ENCODE measurements at regions not wholly inside any gene's neighbourhood (a gene's known extent, or its start where the extent isn't known, plus 50 kb on each side); places are given as distances from the start of the nearest gene placed in this dataset.

DNA sequence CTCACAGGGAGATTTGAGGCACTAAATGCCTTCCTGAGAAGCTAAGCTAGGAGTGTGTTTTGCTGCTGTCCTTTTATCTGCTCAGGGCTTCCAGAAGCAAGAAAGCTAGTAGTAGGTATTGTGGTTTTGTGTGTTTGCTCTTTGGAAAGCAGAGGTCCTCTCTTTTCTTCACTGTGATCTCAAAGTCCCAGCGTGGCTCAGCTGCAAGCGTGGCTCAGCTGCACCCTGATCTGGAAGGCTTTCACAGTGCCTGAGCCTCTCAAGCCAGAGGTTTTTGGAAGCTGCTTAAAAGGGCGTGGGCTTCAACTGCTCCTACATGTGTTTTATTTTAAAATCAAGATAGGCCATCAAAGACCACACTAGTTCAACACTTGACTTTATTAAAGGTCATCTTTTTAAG lies 337.4 kb upstream of the RGS6 start:
- intact Hi-C loops (cut with DNase I) = no loop called here
- Histone ChIP-seq H3K36me3 (no peaks in the 10 kb centered on the region), H3K27me3 (no peaks in the 10 kb centered on the region), H3K27ac (replicated peaks in 1 of 4) (no peak overlapping the region), H3K4me1 (peaks cover 4 to 31% (median 26%) of the 10 kb centered on the region in 4 donors), H3K4me3 (no peak overlapping the region), H3K9me3 (peaks cover 0 to under 1% (median 0%) of the 10 kb centered on the region in 4 donors)
- DNase-seq (ENCODE audit: extremely low spot score) = no peak
- 19% methylated on average over 3 of the region's 3 CpGs for WGBS
- no peak for TF ChIP-seq POLR2A (IDR thresholded peaks at IDR 0.05; ENCODE audit: low read depth)
- no peak for TF ChIP-seq EP300 (IDR thresholded peaks at IDR 0.05)
- TF ChIP-seq, protein P1, sequence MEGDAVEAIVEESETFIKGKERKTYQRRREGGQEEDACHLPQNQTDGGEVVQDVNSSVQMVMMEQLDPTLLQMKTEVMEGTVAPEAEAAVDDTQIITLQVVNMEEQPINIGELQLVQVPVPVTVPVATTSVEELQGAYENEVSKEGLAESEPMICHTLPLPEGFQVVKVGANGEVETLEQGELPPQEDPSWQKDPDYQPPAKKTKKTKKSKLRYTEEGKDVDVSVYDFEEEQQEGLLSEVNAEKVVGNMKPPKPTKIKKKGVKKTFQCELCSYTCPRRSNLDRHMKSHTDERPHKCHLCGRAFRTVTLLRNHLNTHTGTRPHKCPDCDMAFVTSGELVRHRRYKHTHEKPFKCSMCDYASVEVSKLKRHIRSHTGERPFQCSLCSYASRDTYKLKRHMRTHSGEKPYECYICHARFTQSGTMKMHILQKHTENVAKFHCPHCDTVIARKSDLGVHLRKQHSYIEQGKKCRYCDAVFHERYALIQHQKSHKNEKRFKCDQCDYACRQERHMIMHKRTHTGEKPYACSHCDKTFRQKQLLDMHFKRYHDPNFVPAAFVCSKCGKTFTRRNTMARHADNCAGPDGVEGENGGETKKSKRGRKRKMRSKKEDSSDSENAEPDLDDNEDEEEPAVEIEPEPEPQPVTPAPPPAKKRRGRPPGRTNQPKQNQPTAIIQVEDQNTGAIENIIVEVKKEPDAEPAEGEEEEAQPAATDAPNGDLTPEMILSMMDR (IDR thresholded peaks at IDR 0.05) = no peak
- TF ChIP-seq POLR2AphosphoS5 (IDR thresholded peaks at IDR 0.05) = no peak

DNA sequence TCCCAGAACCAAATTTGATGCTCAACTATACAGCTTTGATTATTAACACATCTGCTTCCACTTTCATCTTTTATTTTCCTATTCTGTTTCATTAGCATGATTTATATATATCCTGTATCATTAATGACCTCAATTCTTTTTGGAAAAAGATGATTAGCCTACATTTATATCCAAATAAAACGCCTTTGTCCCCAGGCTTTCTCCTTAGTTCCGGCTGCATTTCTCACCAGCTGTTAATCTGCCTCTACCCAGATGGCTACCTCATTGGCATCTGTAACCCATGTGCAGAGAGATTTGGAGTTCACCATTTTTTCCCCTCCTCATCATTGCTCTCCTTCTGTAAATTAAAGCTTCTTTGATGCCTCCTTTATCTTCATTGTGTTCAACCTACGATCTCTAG lies 336.8 kb upstream of the RGS6 start:
- TF ChIP-seq POLR2AphosphoS5 (IDR thresholded peaks at IDR 0.05) (no peak), EP300 (IDR thresholded peaks at IDR 0.05) (no peak), POLR2A (IDR thresholded peaks at IDR 0.05; ENCODE audit: low read depth) (no peak)
- TF ChIP-seq, protein P1 (IDR thresholded peaks at IDR 0.05) = no peak
- intact Hi-C loops (cut with DNase I) = no loop called here
- Histone ChIP-seq H3K4me1 (peaks cover 4 to 31% (median 26%) of the 10 kb centered on the region in 4 donors), H3K4me3 (no peak overlapping the region), H3K27ac (replicated peaks in 1 of 4) (no peak overlapping the region), H3K9me3 (peaks cover 0 to 7% (median 6%) of the 10 kb centered on the region in 4 donors), H3K36me3 (no peaks in the 10 kb centered on the region), H3K27me3 (no peaks in the 10 kb centered on the region)
- DNase-seq (ENCODE audit: extremely low spot score) = no peak
- WGBS = 92% methylated on average over 3 of the region's 3 CpGs

DNA sequence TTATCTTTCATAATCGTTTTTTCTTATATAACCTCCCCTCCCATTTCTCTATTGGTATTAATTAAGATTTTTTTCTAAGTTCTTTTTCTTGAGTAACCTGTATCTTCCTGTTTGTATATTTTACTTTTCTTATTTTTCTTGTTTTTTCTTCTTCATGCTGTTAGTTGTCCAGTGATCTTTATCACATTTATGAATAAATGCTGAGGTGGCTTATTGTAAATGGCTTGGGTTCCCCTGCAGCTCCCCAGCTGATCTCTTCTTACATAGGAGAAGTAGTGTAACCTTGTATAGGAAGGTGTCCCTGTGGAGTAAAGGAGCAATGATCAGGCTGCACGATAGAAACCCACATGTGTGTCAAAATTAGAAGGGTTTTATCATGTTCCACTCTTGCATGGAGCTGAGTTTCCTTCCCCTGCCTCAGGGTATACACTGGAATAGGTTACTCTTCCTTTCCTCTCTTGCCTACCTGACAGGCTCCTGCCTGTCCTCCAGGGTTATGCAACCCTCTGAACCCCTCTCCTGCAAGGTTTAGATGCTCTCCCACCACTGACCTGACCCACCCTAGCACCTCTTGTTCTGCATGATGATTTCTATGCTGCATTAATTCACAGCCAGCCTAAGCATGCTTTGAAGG lies 334.8 kb upstream of the RGS6 start:
- H3K4me1 ChIP-seq = peaks cover 2 to 22% (median 17%) of the 10 kb centered on the region in 4 donors
- peaks cover 0 to 14% (median 9%) of the 10 kb centered on the region in 4 donors for H3K9me3 ChIP-seq
- H3K4me3 ChIP-seq = no peak overlapping the region
- WGBS = 84% methylated on average over 2 of the region's 2 CpGs
- TF ChIP-seq EP300 (IDR thresholded peaks at IDR 0.05) (no peak), POLR2AphosphoS5 (IDR thresholded peaks at IDR 0.05) (no peak), POLR2A (IDR thresholded peaks at IDR 0.05; ENCODE audit: low read depth) (no peak)
- TF ChIP-seq, protein P1 (IDR thresholded peaks at IDR 0.05) = no peak
- DNase-seq (ENCODE audit: extremely low spot score) = no peak
- H3K27me3 ChIP-seq = no peaks in the 10 kb centered on the region
- H3K27ac ChIP-seq (replicated peaks in 1 of 4) = no peak overlapping the region
- H3K36me3 ChIP-seq = no peaks in the 10 kb centered on the region
- intact Hi-C loops (cut with DNase I) = no loop called here

DNA sequence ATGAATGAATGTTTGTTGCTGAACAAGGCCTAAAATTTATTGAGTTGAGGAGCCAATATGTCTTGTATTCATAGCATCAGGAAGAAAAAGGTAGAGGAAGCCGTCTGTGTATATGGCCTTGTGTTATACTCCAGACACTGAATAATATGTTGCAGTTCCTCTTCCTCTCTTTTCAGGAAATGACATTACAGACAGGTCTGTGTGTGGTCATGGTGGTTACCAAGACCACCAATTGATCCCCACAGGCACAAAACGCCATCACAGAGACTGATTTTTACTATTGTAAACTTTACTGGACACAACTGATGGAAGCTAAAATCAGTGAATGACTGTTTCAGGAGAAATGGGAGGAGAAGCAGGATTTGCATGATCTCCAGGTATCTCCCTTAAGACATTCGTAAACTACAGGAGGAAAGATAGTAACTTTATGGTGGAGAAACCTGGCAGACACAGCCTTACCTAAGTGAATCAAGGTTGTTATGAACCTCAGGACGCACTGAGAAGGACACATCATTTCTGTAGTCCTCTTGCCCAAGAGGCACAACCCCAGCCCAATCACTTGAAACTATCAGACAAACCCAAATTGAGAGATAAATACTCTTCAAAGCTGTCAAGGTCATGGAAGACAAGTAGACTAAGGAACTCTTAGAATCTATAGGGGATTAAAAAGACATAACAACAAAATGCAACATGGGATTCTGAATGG lies 334.1 kb upstream of the RGS6 start:
- no peak for DNase-seq (ENCODE audit: extremely low spot score)
- H3K4me1 ChIP-seq = peaks cover 0 to 15% (median 13%) of the 10 kb centered on the region in 4 donors
- no peaks in the 10 kb centered on the region for H3K36me3 ChIP-seq
- TF ChIP-seq POLR2AphosphoS5 (IDR thresholded peaks at IDR 0.05) = no peak
- TF ChIP-seq, protein P1 (IDR thresholded peaks at IDR 0.05) = no peak
- no peak overlapping the region for H3K4me3 ChIP-seq
- WGBS = 87% methylated on average over 4 of the region's 4 CpGs
- intact Hi-C loops (cut with DNase I) = no loop called here
- no peaks in the 10 kb centered on the region for H3K27me3 ChIP-seq
- no peak overlapping the region for H3K27ac ChIP-seq (replicated peaks in 1 of 4)
- peaks cover 0 to 14% (median 9%) of the 10 kb centered on the region in 4 donors for H3K9me3 ChIP-seq

Measured in esophagus muscularis mucosa (tissue), 4 donors.